EL (cell line): ENCODE measurements at regions not wholly inside any gene's neighbourhood (a gene's known extent, or its start where the extent isn't known, plus 50 kb on each side); places are given as distances from the start of the nearest gene placed in this dataset.

Experiments
- DNase-seq: peaks from one replicate; pipeline ENCODE4 v3.0.0-alpha.2; 2016

DNA sequence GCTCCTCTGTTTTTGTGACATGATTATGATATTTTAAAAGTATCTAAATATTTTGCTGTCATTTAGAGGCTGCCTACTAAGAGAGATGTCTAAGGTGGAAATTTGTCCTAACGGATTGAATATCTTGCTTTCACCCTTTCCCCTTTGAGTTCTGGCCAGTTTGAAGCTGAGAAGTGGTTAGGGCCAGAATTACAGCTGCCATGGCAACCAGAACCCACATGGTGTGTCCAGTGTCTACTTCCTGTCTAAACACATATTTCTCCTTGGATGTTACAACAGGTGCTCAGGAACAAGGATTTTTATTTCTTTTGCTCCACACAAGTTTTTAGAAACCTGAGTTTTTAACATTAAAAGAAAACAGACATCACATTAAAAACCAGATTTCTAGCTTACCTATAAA, 335.1 kb upstream of the OR4E1 start:
- DNase-seq: no peak

DNA sequence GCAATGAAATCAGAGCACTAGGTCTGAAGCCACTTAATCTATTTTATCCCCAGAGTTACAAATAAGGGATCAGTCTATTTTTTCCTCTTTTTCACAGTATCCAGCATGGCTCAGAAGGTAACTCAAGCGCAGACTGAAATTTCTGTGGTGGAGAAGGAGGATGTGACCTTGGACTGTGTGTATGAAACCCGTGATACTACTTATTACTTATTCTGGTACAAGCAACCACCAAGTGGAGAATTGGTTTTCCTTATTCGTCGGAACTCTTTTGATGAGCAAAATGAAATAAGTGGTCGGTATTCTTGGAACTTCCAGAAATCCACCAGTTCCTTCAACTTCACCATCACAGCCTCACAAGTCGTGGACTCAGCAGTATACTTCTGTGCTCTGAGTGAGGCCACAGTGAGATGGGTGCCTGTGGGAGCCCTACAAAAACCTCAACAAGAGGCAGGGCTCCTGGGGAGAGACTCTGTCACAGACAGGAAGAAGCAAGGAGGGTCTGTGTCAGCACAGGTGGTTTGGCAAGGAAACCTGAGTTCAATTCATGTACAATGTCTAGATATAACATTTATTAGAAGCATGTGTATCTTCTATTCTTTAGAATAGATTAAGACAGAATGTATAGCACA, 334.3 kb upstream of the OR4E1 start:
- no peak for DNase-seq

DNA sequence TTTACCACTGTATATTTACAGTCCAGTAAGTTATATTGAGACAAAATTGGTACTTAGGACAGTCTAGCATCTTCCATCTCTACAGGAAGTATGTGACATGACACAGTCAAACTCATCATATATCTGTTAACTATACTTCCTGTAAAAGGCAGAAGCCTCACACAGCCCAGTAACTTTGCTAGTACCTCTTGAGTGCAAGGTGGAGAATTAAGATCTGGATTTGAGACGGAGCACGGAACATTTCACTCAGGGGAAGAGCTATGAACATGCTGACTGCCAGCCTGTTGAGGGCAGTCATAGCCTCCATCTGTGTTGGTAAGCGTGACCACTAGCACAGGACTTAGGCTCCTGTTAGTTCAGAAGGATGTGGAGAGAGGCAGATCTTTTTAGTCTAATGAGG, 333.7 kb upstream of the OR4E1 start:
- DNase-seq: no peak

DNA sequence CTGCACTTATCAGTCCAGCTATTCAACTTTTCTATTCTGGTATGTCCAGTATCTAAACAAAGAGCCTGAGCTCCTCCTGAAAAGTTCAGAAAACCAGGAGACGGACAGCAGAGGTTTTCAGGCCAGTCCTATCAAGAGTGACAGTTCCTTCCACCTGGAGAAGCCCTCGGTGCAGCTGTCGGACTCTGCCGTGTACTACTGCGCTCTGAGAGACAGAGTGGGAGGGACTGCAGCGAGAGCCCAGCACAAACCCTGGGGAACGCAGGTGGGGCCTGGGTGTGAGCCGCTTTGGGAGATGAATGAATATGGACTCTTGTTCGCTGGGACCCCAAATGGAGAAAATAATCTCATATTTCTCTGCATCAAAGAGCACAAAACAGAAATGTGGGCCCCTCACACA, 329.8 kb upstream of the OR4E1 start:
- DNase-seq: no peak

DNA sequence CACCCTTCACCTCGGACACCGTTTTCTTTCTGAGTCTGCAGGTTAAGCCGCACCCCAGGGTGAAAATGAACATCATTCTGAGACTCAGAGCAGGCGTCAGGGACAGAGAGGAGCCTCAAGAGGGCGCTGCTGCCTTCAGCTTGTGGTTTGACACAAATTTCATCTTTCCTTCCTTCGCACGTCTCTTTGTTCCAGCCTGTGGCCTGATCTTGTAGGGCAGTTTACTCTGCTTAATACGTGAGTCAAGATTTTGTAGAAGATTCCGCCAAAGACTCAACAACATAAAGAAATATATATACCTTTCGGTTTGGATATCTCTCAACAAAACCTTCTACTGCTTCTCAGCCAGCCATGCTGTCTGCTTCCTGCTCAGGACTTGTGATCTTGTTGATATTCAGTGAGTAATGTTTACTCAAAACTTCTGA, 329.3 kb upstream of the OR4E1 start:
- DNase-seq: no peak

GRCh38 chr14:21999402-21999801, 325.8 kb upstream of the OR4E1 start:
- no peak for DNase-seq

- peak; percentile 6 for DNase-seq
Measured at GRCh38 chr14:21997300-21997699, 323.7 kb upstream of the OR4E1 start.

GRCh38 chr14:21995332-21995731, 321.7 kb upstream of the OR4E1 start:
- no peak for DNase-seq

GRCh38 chr14:21993837-21994236, 320.2 kb upstream of the OR4E1 start:
- DNase-seq: no peak

- DNase-seq: no peak
Measured at GRCh38 chr14:21993070-21993469, 319.5 kb upstream of the OR4E1 start.

DNA sequence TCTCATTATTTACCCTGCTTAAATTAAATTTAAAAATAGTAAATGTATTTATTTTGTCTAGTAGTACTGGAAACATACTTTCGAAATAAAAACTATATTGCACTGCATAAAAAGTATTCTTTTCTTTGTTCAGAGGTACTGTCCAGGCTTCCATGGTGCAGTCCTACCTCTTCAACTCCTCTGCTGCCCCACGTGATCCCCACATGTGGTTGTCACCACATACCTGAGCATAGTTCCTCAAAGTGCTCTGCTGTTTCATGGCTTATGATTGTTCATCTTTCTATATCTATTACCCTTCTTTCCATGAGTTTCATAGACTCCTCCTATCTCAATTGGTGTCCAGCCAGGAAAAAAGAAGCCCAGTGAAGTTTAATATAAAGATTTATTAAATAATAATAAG, 317.5 kb upstream of the OR4E1 start:
- DNase-seq: no peak

DNA sequence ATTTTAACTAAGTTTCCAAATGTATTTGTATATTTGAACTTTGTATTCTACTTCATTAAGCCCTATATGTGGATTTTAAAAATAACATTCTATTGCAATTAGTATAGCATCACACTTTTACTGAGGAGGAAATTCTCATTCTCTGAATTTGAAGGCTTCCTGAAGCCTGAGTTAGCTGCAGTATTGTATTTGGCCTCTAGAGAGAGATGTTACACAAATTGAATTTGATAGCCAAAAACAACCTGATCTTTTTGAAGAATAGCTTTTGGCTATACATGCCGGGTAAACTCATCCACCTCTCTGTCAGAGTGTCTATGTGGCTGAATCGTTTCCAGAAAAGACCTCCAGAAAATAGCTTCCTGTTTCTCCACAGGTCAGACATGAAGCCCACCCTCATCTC, 316.5 kb upstream of the OR4E1 start:
- DNase-seq: no peak

- no peak for DNase-seq
Measured at GRCh38 chr14:21989090-21989489, 315.5 kb upstream of the OR4E1 start.

GRCh38 chr14:21988413-21988812, 314.8 kb upstream of the OR4E1 start:
- DNase-seq: no peak

GRCh38 chr14:21987937-21988336, 314.3 kb upstream of the OR4E1 start:
- peak; percentile 17 for DNase-seq

DNA sequence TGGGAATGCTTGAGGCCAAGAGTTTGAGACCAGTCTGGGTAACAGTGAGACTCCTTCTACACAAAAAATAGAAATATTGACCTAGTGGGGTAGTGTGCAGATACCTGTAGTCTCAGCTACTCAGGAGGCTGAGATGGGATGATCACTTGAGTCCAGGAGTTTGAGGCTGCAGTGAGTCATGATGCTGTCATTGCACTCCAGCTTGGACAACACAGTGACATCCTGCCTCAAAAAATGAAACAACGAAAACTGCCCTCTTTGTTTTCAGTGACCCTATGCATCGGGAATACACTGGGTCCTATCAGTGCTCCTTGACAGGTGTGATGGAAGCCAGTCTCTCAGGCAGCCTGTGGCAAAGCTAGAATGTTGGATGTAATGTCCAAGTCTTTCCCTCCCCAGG, 311.5 kb upstream of the OR4E1 start:
- DNase-seq: no peak

GRCh38 chr14:21978999-21979314, 305.3 kb upstream of the OR4E1 start:
- no peak for DNase-seq

DNA sequence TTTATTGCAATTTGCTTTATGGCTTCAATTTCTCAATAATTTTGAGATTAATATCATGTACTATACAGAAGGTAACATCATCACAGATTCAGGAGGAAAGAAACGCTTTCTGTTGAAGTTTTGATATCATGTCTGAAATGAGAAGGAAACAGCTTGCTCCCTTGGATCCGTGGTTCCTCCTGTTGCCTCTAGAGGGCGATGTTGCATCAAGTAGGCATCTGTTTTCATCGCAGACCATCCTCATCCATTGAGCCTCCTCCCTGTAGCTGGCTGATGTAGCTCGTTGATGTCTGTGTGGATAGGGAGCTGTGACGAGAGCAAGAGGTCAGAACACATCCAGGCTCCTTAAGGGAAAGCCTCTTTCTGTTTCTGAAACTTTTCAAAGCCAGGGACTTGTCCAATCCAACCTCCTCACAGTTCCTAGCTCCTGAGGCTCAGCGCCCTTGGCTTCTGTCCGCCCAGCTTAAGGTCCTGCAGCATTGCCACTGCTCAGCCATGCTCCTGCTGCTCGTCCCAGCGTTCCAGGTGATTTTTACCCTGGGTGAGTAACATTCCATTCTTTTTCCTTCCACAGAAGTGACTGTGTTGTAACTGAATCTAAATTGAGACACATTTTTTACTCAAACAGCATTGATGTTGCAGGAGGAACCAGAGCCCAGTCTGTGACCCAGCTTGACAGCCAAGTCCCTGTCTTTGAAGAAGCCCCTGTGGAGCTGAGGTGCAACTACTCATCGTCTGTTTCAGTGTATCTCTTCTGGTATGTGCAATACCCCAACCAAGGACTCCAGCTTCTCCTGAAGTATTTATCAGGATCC, 304.8 kb upstream of the OR4E1 start:
- DNase-seq: peak; percentile 24

DNA sequence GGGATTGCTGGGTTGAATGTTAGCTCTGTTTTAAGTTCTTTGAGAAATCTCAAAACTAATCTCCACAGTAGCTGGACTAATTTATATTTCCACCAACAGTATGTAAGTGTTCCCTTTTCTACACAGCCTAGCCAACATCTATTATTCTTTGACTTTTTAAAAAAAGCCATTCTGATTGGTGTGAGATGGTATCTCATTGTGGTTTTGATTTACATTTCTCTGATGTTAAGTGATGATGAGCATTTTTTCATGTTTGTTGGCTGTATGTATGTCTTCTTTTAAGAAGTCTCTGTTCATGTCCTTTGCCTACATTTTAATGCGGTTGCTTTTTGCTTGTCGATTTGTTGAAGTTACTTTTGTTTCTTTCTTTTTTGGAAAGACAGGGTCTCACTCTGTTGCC, 301.1 kb upstream of the OR4E1 start:
- no peak for DNase-seq

GRCh38 chr14:21965042-21965441, 291.4 kb upstream of the OR4E1 start:
- no peak for DNase-seq

DNA sequence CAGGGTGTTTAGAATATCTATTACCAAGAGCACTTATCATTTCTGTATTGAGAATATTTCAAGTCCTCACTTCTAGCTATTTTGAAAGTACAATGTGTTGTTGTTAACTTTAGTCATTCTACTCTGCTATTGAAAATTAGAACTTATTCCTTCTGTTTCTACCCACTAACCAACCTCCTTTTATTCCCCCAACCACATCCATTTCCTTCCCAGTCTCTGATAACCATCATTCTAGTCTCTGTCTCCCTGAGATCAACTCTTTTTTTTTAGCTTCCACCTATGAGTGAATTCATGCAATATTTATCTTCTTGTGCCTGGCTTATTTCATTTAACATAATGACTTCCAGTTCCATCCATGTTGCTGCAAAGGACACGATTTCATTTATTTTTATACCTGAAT, 290.6 kb upstream of the OR4E1 start:
- no peak for DNase-seq

DNA sequence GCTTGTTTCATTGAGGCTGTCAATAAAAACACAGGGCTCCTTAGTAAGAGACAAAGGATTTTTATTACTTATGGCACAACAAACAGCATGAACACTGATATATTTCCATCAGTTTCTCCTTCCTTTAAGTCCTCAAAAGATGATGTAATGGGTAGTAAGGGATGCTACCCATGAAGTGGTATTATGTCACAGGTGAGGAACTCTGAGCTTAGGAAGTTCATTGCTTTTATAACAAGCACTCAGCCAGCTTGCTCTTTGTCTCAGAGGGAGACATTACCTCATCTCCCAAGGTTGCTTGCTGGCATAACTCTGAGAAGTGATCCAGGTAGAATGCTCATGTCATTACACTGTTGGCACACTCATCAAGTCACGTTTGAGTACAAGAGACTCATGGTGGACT, 287.0 kb upstream of the OR4E1 start:
- no peak for DNase-seq

DNA sequence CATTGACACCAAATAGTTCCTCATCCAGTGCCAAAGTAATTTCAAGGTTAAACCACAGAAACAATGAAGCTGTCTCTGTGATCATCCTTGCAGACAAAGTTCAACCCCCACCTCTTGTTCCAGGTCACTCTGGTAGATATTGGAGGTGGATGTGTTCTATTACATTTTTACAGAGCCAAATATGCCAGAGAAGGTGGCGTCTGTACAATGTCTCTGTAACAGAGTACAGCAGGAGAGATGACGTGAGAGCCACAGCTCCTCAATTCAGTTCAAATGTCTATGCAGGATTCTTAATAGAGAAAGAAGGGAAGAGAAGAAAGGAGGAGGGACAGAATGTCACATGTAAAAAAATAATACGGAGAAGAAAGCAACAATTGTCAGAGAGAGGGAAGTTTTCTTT, 268.3 kb upstream of the OR4E1 start:
- DNase-seq: no peak

GRCh38 chr14:21940887-21941856, 267.6 kb upstream of the OR4E1 start:
- peak; percentile 4 for DNase-seq
